Body of pancreas (tissue), 4 donors: ENCODE measurements at regions not wholly inside any gene's neighbourhood (a gene's known extent, or its start where the extent isn't known, plus 50 kb on each side); places are given as distances from the start of the nearest gene placed in this dataset.

Source experiments
- CTCF ChIP-seq, 7 experiments: fragments of 450-650 bp in 4 of 7; fragments of 200-600 bp in 3 of 7; sonication (generic) in 3 of 7; IDR thresholded peaks; one replicate each; pipeline ENCODE4 v1.5.1; 2016 to 2019; ENCODE audit warnings: antibody characterized with exemption in 7 of 7
- POLR2A ChIP-seq, 3 donors: fragments of 450-650 bp; IDR thresholded peaks; one replicate each; pipeline ENCODE4 v1.6.1; 2016; ENCODE audit warnings: antibody characterized with exemption in 3 of 3, mild to moderate bottlenecking in 2 of 3

- TF ChIP-seq CTCF (IDR thresholded peaks at IDR 0.05): no peak
- TF ChIP-seq POLR2A (IDR thresholded peaks at IDR 0.05): no peak
Observed at GRCh38 chr6:114619621-114620200, 276.9 kb upstream of the HS3ST5 start.
